ENCODE measurements at regions not wholly inside any gene's neighbourhood (a gene's known extent, or its start where the extent isn't known, plus 50 kb on each side); places are given as distances from the start of the nearest gene placed in this dataset.

DNA sequence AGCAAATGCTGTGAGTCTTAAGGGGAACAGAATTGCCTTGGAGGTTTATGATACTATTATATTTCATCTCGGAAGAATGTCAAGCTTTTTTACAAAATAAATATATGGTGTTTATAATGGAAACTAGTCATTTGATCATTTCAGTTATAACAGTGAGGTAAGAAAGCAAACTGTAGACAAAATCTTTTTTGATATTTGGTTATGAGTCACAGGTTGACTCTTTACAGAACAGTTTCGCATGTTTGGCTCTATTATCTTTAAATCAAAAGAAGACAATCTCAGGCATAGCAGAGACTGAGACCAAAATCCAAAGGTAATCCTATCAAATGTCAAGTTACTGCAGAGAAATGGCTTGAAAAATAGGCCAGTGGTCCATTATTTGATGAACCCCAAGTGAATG lies 490.9 kb upstream of the MDFIC2 start:
- CTCF ChIA-PET = no interaction called here
- Histone ChIP-seq H4K20me1 (replicated peaks; ENCODE audit: control insufficient read depth, extremely low read depth, insufficient read depth, low read length) (no peaks in the 10 kb centered on the region), H3K9ac (replicated peaks; ENCODE audit: extremely low read depth, insufficient read depth, low read length) (no peak overlapping the region), H2AFZ (ENCODE audit: low read depth, low read length) (no peak overlapping the region), H3K27ac (ENCODE audit: insufficient read depth, low read depth, low read length) (no peak overlapping the region), H3K4me1 (ENCODE audit: control insufficient read depth, extremely low read depth, insufficient read depth, low read length) (no peaks in the 10 kb centered on the region), H3K27me3 (ENCODE audit: control insufficient read depth in 2 of 2, insufficient read depth in 2 of 2, low read length in 2 of 2) (no peaks in the 10 kb centered on the region), H3K9me3 (replicated peaks; ENCODE audit: control insufficient read depth, insufficient read depth, low read length) (no peaks in the 10 kb centered on the region), H3K4me2 (ENCODE audit: insufficient read depth, low read length) (no peak overlapping the region), H3K9me1 (replicated peaks; ENCODE audit: control insufficient read depth, extremely low read depth, insufficient read depth, low read length) (no peaks in the 10 kb centered on the region), H3K36me3 (ENCODE audit: control insufficient read depth in 2 of 2, extremely low read depth in 1 of 2, insufficient read depth in 2 of 2, low read length in 2 of 2) (no peaks in the 10 kb centered on the region), H3K79me2 (ENCODE audit: control insufficient read depth, insufficient read depth, low read length) (no peaks in the 10 kb centered on the region), H3K4me3 (replicated peaks in 1 of 3; ENCODE audit: insufficient read depth in 1 of 3, low read depth in 1 of 3, low read length in 3 of 3) (no peak overlapping the region)
- no peak for DNase-seq (ENCODE audit: low read depth, low spot score)
- FAIRE-seq = no peak
- no TSS peak for BruUV-seq (replicated peaks)
- intact Hi-C loops (cut with micrococcal nuclease) (no loop called here), dilution Hi-C loops (cut with MboI; ENCODE audit: extremely low pct_ligation_motif_present, low sequenced_read_pairs) (no loop called here)
- POLR2A ChIA-PET = no interaction called here
- no peak for TF ChIP-seq MYC (IDR thresholded peaks at IDR 0.05; ENCODE audit: low read depth, low read length)
- no peak for TF ChIP-seq EZH2 (IDR thresholded peaks at IDR 0.05; ENCODE audit: borderline replicate concordance, low read depth, low read length, severe bottlenecking)
- no peak for TF ChIP-seq POLR2A (IDR thresholded peaks at IDR 0.05; ENCODE audit: low read depth, low read length)
- TF ChIP-seq CTCF (IDR thresholded peaks at IDR 0.05; ENCODE audit: extremely low read depth in 1 of 2, insufficient read depth in 1 of 2, low read depth in 1 of 2, low read length in 2 of 2) = no peak
- TF ChIP-seq POLR2AphosphoS5 (IDR thresholded peaks at IDR 0.05; ENCODE audit: insufficient read depth, low read depth, low read length) = no peak
- no peak for TF ChIP-seq GATA2 (IDR thresholded peaks at IDR 0.05; ENCODE audit: insufficient read depth, insufficient read length, low read depth, low read length)
- no peak for TF ChIP-seq FOS (IDR thresholded peaks at IDR 0.05; ENCODE audit: borderline replicate concordance, insufficient read depth, low read length)
- TF ChIP-seq JUN (IDR thresholded peaks at IDR 0.05; ENCODE audit: borderline replicate concordance, insufficient read depth, insufficient read length, low read depth) = no peak
- no peak for TF ChIP-seq MAX (IDR thresholded peaks at IDR 0.05; ENCODE audit: insufficient read depth, insufficient read length)

All from endothelial cell of umbilical vein (primary cell).